ENCODE measurements at regions not wholly inside any gene's neighbourhood (a gene's known extent, or its start where the extent isn't known, plus 50 kb on each side); places are given as distances from the start of the nearest gene placed in this dataset.

DNA sequence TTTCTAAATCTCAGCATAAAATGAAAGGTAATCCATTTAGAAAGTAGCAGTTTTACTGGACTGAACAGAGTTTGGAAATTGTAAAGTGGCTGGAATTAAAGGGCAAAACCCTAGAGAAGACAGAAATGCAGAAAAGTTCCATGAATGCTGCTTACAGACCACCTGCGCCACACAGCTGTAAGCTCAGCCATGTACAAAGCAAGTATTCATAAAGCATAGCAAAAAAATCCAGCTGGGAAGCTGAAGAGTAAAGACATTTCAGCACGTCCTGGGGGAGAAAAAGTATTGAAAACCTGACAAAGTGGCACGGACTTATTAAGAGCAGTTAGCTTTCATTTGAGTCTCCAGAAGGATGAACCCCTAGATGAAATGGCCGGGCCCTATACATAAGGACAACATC lies 220.1 kb upstream of the CNTN5 start:
- H3K4me3 ChIP-seq (ENCODE audit: low read depth, low read length), result no peak overlapping the region
- TF ChIP-seq, protein P1, sequence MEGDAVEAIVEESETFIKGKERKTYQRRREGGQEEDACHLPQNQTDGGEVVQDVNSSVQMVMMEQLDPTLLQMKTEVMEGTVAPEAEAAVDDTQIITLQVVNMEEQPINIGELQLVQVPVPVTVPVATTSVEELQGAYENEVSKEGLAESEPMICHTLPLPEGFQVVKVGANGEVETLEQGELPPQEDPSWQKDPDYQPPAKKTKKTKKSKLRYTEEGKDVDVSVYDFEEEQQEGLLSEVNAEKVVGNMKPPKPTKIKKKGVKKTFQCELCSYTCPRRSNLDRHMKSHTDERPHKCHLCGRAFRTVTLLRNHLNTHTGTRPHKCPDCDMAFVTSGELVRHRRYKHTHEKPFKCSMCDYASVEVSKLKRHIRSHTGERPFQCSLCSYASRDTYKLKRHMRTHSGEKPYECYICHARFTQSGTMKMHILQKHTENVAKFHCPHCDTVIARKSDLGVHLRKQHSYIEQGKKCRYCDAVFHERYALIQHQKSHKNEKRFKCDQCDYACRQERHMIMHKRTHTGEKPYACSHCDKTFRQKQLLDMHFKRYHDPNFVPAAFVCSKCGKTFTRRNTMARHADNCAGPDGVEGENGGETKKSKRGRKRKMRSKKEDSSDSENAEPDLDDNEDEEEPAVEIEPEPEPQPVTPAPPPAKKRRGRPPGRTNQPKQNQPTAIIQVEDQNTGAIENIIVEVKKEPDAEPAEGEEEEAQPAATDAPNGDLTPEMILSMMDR (conservative IDR thresholded peaks at IDR 0.05; ENCODE audit: low read depth, low read length), result no peak
- no peak for DNase-seq (ENCODE audit: low read depth)

DNA sequence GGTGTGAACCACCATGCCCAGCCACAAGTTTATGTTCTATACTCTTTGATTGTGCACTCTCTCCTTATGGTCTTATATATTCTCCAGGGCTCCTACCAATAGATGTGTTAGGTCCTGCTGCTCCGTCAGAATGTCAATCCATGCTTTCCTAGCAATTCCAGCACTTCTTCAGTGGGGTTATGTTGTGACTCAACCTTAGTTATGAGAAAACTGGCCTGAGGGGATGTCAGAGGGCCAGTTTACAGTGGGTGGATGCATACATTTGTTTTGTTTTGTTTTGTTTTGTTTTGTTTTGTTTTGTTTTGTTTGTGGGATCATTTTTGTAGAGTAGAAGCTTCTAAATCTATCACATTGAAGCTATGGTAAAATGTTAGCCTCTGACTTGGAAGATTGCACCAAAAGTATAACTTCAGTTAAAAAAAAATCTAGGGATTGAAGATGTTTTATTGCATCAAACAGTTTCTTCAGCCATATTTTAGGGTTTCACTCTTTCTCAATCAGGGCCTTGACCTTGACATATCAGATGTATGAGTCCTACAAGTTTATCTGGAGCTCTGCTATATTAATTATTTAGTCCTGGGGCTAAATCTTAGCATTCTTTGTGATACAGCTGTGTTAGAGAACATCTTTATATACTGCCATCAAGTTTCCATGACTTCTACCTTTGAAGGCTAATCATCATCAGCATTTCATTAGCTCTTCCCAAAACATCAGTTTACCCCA lies 191.6 kb upstream of the CNTN5 start:
- H3K4me3 ChIP-seq (ENCODE audit: low read depth, low read length), result no peak overlapping the region
- DNase-seq (ENCODE audit: low read depth), result no peak
- TF ChIP-seq, protein P1 (conservative IDR thresholded peaks at IDR 0.05; ENCODE audit: low read depth, low read length), result no peak

DNA sequence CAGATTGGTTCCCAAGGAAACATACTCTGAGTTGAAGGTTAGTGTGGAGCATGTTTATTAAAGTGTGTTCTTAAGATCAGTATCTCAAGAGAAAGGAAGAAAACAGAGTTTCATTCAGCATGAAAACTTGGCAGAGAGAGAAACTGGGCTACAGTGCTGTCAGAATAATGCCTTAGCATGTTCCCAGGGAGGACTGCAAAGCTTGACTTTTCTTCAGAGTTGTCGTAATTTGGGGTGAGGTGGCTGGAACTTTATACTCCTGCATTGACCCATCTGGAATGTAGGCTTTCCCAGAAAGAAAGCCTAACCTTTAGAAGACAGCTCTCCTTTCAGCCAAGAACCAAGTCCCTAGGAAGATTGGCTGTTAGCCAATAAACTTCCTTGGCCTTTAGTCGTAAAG lies 190.8 kb upstream of the CNTN5 start:
- TF ChIP-seq, protein P1 (conservative IDR thresholded peaks at IDR 0.05; ENCODE audit: low read depth, low read length), result no peak
- H3K4me3 ChIP-seq (ENCODE audit: low read depth, low read length), result no peak overlapping the region
- no peak for DNase-seq (ENCODE audit: low read depth)

DNA sequence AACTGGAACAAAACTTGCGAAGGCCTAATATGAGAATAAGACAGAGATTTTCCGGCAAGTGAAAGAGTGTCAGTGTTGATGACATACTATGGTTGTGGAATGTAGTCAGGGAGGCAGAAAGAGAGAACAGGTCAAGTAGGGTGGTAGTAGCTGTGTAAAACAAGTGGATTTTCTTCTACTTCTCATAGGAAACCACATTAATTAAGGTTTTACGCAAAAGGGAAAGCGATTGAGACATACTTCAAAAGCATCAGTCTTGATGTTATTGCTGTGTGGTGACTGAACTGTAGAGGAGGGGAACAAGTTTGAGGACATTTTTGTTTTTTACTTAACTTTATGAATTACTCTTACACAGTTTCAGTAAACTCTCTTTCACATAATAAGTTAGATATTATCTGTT lies 186.0 kb upstream of the CNTN5 start:
- no peak overlapping the region for H3K4me3 ChIP-seq (ENCODE audit: low read depth, low read length)
- TF ChIP-seq, protein P1 (conservative IDR thresholded peaks at IDR 0.05; ENCODE audit: low read depth, low read length), result no peak
- no peak for DNase-seq (ENCODE audit: low read depth)

DNA sequence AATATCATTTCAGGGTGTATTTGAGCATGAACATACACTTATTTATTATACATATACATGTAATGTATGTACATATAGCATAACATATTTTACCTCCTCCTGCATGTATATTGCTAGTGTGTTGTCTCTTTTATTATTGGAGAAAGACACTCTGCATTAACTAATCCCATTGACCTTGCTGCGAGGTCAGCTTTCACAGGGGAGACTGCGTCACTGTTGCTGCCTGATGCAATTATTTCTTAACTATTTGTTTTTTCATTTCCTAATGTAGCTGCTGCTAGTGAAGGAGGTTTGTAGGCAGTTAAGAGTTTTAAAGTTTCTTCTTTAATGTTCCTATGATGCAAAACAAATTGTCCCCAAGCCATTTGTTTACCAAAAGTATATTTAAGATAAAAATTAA lies 185.4 kb upstream of the CNTN5 start:
- H3K4me3 ChIP-seq (ENCODE audit: low read depth, low read length), result no peak overlapping the region
- TF ChIP-seq, protein P1 (conservative IDR thresholded peaks at IDR 0.05; ENCODE audit: low read depth, low read length), result no peak

DNA sequence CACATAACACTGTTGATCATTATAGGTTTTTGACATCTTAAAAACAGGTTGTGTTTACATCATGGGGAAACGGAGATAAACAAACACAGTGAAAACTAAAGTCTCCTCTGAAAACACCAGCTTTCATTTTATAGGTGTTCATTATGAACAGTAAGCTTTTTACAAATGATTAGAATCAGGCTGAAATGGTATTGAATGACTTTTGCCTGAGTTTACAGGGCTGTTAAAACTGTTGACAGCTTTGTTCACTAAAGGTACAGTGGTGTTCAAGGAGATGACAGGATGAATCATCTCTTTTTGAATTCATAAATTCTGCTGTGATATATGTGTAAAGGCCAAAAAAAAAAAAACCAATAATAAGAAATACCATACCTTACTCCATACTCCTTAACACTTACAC lies 184.6 kb upstream of the CNTN5 start:
- TF ChIP-seq, protein P1 (conservative IDR thresholded peaks at IDR 0.05; ENCODE audit: low read depth, low read length), result no peak
- H3K4me3 ChIP-seq (ENCODE audit: low read depth, low read length), result no peak overlapping the region
- no peak for DNase-seq (ENCODE audit: low read depth)

More for the DNA sequence above, 185.4 kb upstream of the CNTN5 start:
- DNase-seq (ENCODE audit: low read depth), result no peak

DNA sequence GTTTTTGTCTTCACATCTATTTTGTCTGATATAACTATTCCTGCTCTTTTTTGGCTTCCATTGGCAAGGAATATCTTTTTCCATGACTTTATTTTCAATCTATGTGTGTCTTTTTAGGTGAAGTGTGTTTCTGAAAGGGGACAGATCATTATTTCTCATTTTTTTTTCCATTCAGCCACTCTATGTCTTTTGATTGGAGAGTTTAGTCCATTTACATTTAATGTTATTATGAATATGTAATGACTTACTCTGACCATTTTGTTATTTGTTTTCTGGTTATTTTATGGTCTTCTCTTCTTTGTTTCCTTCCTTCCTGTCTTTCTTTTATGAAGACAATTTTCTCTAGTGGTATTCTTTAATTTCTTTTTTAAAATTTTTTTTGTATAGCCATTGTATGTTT lies 178.6 kb upstream of the CNTN5 start:
- H3K4me3 ChIP-seq (ENCODE audit: low read depth, low read length), result no peak overlapping the region
- TF ChIP-seq, protein P1 (conservative IDR thresholded peaks at IDR 0.05; ENCODE audit: low read depth, low read length), result no peak
- DNase-seq (ENCODE audit: low read depth), result no peak
